GM19035 (cell line): ENCODE measurements at regions not wholly inside any gene's neighbourhood (a gene's known extent, or its start where the extent isn't known, plus 50 kb on each side); places are given as distances from the start of the nearest gene placed in this dataset.
A peak's percentile ranks its signal among the peaks of the same experiment; 100 is the strongest.

Experiments
- ATAC-seq: cut with Tn5 transposase; IDR thresholded peaks from one replicate; pipeline ENCODE4 v1.9.1; 2021; ENCODE audit not compliant: unreplicated experiment

GRCh38 chr9:27866741-27867140 lies 293.5 kb upstream of the C9orf72 start:
- no peak for ATAC-seq

GRCh38 chr9:27870404-27870803 lies 297.1 kb upstream of the C9orf72 start:
- no peak for ATAC-seq

- ATAC-seq, result no peak
Observed at GRCh38 chr9:27880156-27880555, 306.9 kb upstream of the C9orf72 start.

- ATAC-seq, result no peak
Observed at GRCh38 chr9:27880635-27881034, 307.4 kb upstream of the C9orf72 start.

GRCh38 chr9:27888661-27889295 lies 315.5 kb upstream of the C9orf72 start:
- peak; percentile 95 for ATAC-seq

- ATAC-seq, result no peak
Observed at GRCh38 chr9:27924502-27924901, 351.2 kb upstream of the C9orf72 start.

GRCh38 chr9:27925815-27926214 lies 352.5 kb upstream of the C9orf72 start:
- no peak for ATAC-seq

GRCh38 chr9:27929841-27930240 lies 356.6 kb upstream of the C9orf72 start:
- no peak for ATAC-seq

GRCh38 chr9:27933210-27934025 lies 360.1 kb upstream of the C9orf72 start:
- no peak for ATAC-seq

GRCh38 chr9:27934471-27934870 lies 361.2 kb upstream of the C9orf72 start:
- ATAC-seq, result no peak

GRCh38 chr9:27939186-27939585 lies 365.9 kb upstream of the C9orf72 start:
- no peak for ATAC-seq

GRCh38 chr9:27940535-27940934 lies 367.3 kb upstream of the C9orf72 start:
- ATAC-seq, result no peak

- no peak for ATAC-seq
Observed at GRCh38 chr9:27943501-27943900, 370.2 kb upstream of the C9orf72 start.

GRCh38 chr9:27945386-27945785 lies 372.1 kb upstream of the C9orf72 start:
- no peak for ATAC-seq

GRCh38 chr9:27950382-27950781 lies 377.1 kb upstream of the C9orf72 start:
- ATAC-seq, result no peak

- no peak for ATAC-seq
Observed at GRCh38 chr9:27954858-27955257, 381.6 kb upstream of the C9orf72 start.

GRCh38 chr9:27963836-27964235 lies 390.6 kb upstream of the C9orf72 start:
- ATAC-seq, result no peak

GRCh38 chr9:27967210-27967609 lies 393.9 kb upstream of the C9orf72 start:
- ATAC-seq, result no peak

- no peak for ATAC-seq
Observed at GRCh38 chr9:27977931-27978330, 404.6 kb upstream of the C9orf72 start.

- ATAC-seq, result no peak
Observed at GRCh38 chr9:27985714-27986113, 412.4 kb upstream of the C9orf72 start.

GRCh38 chr9:27990524-27990923 lies 417.2 kb upstream of the C9orf72 start:
- peak; percentile 96 for ATAC-seq

- no peak for ATAC-seq
Observed at GRCh38 chr9:27991221-27991620, 417.9 kb upstream of the C9orf72 start.

GRCh38 chr9:28001096-28001495 lies 427.8 kb upstream of the C9orf72 start:
- no peak for ATAC-seq
